IPS DF 6.9 (cell line): ENCODE measurements at regions not wholly inside any gene's neighbourhood (a gene's known extent, or its start where the extent isn't known, plus 50 kb on each side); places are given as distances from the start of the nearest gene placed in this dataset.

Experiments
- DNase-seq: peaks from one replicate; pipeline ENCODE4 v3.0.0-alpha.2; 2013; ENCODE audit warnings: low read depth, low spot score
- H3K27ac ChIP-seq: one replicate; pipeline ENCODE4 v1.5.1; 2013; ENCODE audit warnings: low read length, control low read depth
- H3K27me3 ChIP-seq: 2 replicates; pipeline ENCODE4 v1.6.1; 2013; ENCODE audit warnings: mild to moderate bottlenecking, low read length; ENCODE audit not compliant: control insufficient read depth, insufficient read depth
- H3K36me3 ChIP-seq: 2 replicates; pipeline ENCODE4 v1.6.1; 2013; ENCODE audit warnings: low read length; ENCODE audit not compliant: control insufficient read depth, insufficient read depth
- H3K4me1 ChIP-seq: 2 replicates; pipeline ENCODE4 v1.6.1; 2013; ENCODE audit warnings: low read length; ENCODE audit not compliant: control insufficient read depth, insufficient read depth
- H3K4me3 ChIP-seq: 2 replicates; pipeline ENCODE4 v1.5.1; 2013; ENCODE audit warnings: mild to moderate bottlenecking, low read length
- H3K9me3 ChIP-seq: 2 replicates; pipeline ENCODE4 v1.6.1; 2013; ENCODE audit warnings: low read length, inconsistent platforms; ENCODE audit not compliant: control insufficient read depth, insufficient read depth
- WGBS: extraction: QIAGEN DNeasy Blood & Tissue Kit; methylation state at CpG from one replicate; pipeline ENCODE4 v1.1.7; 2013; ENCODE audit warnings: mixed read lengths, missing lambda C conversion rate; ENCODE audit not compliant: insufficient read length, insufficient coverage; 5-methylcytosine and 5-hydroxymethylcytosine counted together

GRCh38 chr1:245031041-245031440 is 123.7 kb upstream of the KIF26B start:
- no peaks in the 10 kb centered on the region for H3K9me3 ChIP-seq
- no peaks in the 10 kb centered on the region for H3K4me1 ChIP-seq
- H3K4me3 ChIP-seq = no peak overlapping the region
- H3K36me3 ChIP-seq = no peaks in the 10 kb centered on the region
- no peaks in the 10 kb centered on the region for H3K27me3 ChIP-seq
- WGBS = no CpG with 5 or more reads among the region's 3 CpGs
- no peak overlapping the region for H3K27ac ChIP-seq
- no peak for DNase-seq

- no CpG with 5 or more reads among the region's 3 CpGs for WGBS
- no peaks in the 10 kb centered on the region for H3K4me1 ChIP-seq
- no peaks in the 10 kb centered on the region for H3K27me3 ChIP-seq
Measured at GRCh38 chr1:245026247-245026646, 128.5 kb upstream of the KIF26B start.

GRCh38 chr1:245025525-245025924 is 129.3 kb upstream of the KIF26B start:
- no CpG with 5 or more reads among the region's 6 CpGs for WGBS
- Histone ChIP-seq H3K27me3 (no peaks in the 10 kb centered on the region), H3K4me3 (no peak overlapping the region), H3K4me1 (no peaks in the 10 kb centered on the region), H3K9me3 (no peaks in the 10 kb centered on the region), H3K27ac (no peak overlapping the region), H3K36me3 (no peaks in the 10 kb centered on the region)
- DNase-seq = no peak

More at GRCh38 chr1:245026247-245026646, 128.5 kb upstream of the KIF26B start:
- H3K27ac ChIP-seq = no peak overlapping the region
- no peaks in the 10 kb centered on the region for H3K9me3 ChIP-seq
- no peaks in the 10 kb centered on the region for H3K36me3 ChIP-seq
- DNase-seq = no peak
- no peak overlapping the region for H3K4me3 ChIP-seq

GRCh38 chr1:245023222-245023621 is 131.6 kb upstream of the KIF26B start:
- Histone ChIP-seq H3K27me3 (no peaks in the 10 kb centered on the region), H3K4me3 (no peak overlapping the region), H3K9me3 (no peaks in the 10 kb centered on the region), H3K27ac (no peak overlapping the region), H3K4me1 (no peaks in the 10 kb centered on the region), H3K36me3 (no peaks in the 10 kb centered on the region)
- WGBS = no CpG with 5 or more reads among the region's 2 CpGs
- no peak for DNase-seq

- no CpG with 5 or more reads among the region's 6 CpGs for WGBS
- H3K9me3 ChIP-seq = no peaks in the 10 kb centered on the region
- H3K4me3 ChIP-seq = no peak overlapping the region
Measured at GRCh38 chr1:245019910-245020486, 134.8 kb upstream of the KIF26B start.

GRCh38 chr1:245016700-245017099 is 138.1 kb upstream of the KIF26B start:
- no peak for DNase-seq
- Histone ChIP-seq H3K4me3 (no peak overlapping the region), H3K9me3 (no peaks in the 10 kb centered on the region), H3K4me1 (no peaks in the 10 kb centered on the region), H3K36me3 (no peaks in the 10 kb centered on the region), H3K27me3 (no peaks in the 10 kb centered on the region), H3K27ac (no peak overlapping the region)
- WGBS = no CpG with 5 or more reads among the region's 4 CpGs

More at GRCh38 chr1:245019910-245020486, 134.8 kb upstream of the KIF26B start:
- Histone ChIP-seq H3K27ac (no peak overlapping the region), H3K36me3 (no peaks in the 10 kb centered on the region), H3K4me1 (no peaks in the 10 kb centered on the region), H3K27me3 (no peaks in the 10 kb centered on the region)
- DNase-seq = no peak

GRCh38 chr1:245015031-245015430 is 139.8 kb upstream of the KIF26B start:
- DNase-seq = no peak
- Histone ChIP-seq H3K27me3 (no peaks in the 10 kb centered on the region), H3K36me3 (no peaks in the 10 kb centered on the region; the same call in 1 of the 2 replicates), H3K4me1 (no peaks in the 10 kb centered on the region), H3K4me3 (no peak overlapping the region), H3K27ac (no peak overlapping the region), H3K9me3 (no peaks in the 10 kb centered on the region)
- WGBS = no CpG with 5 or more reads among the region's 3 CpGs

- H3K36me3 ChIP-seq = no peaks in the 10 kb centered on the region; the same call in 1 of the 2 replicates
- H3K27ac ChIP-seq = no peak overlapping the region
- 100% methylated on average over 1 of the region's 3 CpGs for WGBS
- H3K4me1 ChIP-seq = no peaks in the 10 kb centered on the region
- H3K9me3 ChIP-seq = no peaks in the 10 kb centered on the region
- H3K4me3 ChIP-seq = no peak overlapping the region
- H3K27me3 ChIP-seq = no peaks in the 10 kb centered on the region
- DNase-seq = no peak
Measured at GRCh38 chr1:245014247-245015029, 140.3 kb upstream of the KIF26B start.

- Histone ChIP-seq H3K27ac (no peak overlapping the region), H3K4me1 (no peaks in the 10 kb centered on the region), H3K27me3 (no peaks in the 10 kb centered on the region), H3K4me3 (no peak overlapping the region), H3K36me3 (no peaks in the 10 kb centered on the region; the same call in 1 of the 2 replicates), H3K9me3 (no peaks in the 10 kb centered on the region)
- DNase-seq = no peak
- no CpG with 5 or more reads among the region's 8 CpGs for WGBS
Measured at GRCh38 chr1:245010018-245010614, 144.7 kb upstream of the KIF26B start.

GRCh38 chr1:245008761-245009160 is 144.4 kb upstream of the HNRNPU start:
- no CpG with 5 or more reads among the region's 5 CpGs for WGBS
- DNase-seq = no peak

More at GRCh38 chr1:245008761-245009160, 144.4 kb upstream of the HNRNPU start:
- no peak overlapping the region for H3K27ac ChIP-seq
- H3K4me1 ChIP-seq = no peaks in the 10 kb centered on the region
- H3K9me3 ChIP-seq = no peaks in the 10 kb centered on the region
- H3K36me3 ChIP-seq = no peaks in the 10 kb centered on the region; the same call in 1 of the 2 replicates
- no peak overlapping the region for H3K4me3 ChIP-seq
- H3K27me3 ChIP-seq = no peaks in the 10 kb centered on the region
